IPS-NIHi11 (cell line): ENCODE measurements at regions not wholly inside any gene's neighbourhood (a gene's known extent, or its start where the extent isn't known, plus 50 kb on each side); places are given as distances from the start of the nearest gene placed in this dataset.
"Not testable (repeated sequence)": the region's sequence is repeated elsewhere in the genome, so short reads cannot be mapped to it uniquely, and the experiment has no call there.

Experiments
- DNase-seq: peaks from one replicate; pipeline ENCODE4 v3.0.0; 2012; ENCODE audit warnings: mixed read lengths, low spot score

DNA sequence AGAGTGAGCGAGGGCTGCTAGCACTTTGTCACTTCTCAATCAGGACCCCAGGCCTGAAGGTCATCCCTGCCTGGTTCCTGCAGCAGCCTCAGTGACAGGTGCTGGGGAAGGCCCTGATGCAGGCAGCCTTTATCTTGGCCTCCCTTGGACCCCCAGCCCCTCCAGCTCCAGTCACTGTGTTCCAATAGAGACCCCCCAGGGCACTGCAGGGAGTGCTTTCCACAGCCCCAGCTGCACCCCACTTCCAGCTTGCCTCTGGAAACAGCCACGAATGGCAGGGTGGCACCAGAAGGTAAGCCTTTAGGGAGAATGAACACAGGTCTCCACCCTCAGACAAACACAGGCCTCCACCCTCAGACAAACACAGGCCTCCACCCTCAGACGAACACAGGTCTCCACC lies 241.6 kb upstream of the SGCG start:
- DNase-seq = no peak

DNA sequence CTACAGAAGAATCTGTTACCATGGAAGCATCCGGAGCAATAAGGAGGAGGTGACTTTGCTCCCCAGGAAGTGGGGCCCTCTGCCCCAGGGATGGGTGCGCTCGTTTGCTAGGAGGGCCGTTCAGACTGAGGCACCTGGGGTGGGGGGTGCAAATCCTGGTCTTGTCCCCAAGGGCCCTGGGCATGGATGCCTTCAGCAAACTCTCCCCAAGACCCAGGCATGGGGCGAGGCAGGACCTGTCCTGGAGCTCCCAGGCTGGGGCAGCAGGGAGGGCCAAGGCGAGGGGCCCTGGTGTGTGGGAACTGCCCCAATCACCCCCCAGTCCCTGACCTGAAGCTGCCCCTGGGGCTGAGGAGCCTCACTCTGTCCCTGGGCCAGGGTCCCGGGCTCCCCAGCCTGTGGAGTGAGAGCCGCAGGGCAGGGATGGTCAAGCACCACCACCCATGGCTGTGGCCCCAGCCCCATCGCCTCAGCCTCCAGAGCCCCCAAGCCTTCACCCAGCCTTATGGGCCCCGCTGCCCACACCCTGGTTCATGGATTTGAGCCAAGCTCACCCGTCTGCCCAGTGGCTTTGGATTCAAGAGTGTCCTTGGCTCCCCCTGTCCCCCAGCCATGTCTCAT lies 240.6 kb upstream of the SGCG start:
- no peak for DNase-seq

DNA sequence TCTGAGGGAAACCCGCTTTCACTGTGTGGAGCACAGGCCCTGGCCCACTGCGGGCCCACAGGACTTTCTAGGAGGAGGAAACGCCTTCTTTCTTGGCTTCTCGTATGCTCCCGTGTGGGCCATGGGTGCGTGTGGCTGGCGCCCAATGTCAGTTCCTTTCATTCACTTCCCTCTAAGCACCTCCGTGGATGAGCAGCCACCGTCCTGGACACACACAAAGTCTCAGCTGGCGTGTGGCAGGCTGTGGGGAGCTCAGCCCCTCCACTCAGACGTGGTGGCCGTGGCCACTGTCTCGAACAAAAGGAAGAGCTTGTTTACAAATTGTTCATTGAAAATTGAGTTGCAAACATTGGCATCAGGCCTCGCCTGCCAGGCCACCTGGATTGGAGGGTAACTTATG lies 240.0 kb upstream of the SGCG start:
- DNase-seq = no peak

DNA sequence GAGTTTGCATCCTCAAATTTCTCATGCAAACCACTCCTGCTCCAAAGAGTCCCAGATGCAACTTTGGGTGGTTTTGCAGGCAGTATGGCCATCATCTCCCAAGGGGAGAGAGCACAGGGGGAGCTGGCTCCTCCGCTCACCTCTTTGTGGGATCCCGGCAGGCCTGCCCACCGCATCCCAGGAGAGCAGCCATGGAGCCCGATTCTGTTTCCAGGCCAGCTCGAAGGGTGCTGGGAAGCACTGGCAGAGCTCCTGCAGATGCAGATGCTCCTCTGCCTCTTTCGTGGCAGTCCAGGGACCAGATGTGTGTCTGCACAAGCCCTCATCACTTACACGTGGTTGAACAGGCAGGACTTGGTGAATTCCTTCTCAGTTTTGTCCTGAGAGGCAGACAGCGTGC lies 239.3 kb upstream of the SGCG start:
- DNase-seq = not testable (repeated sequence)

DNA sequence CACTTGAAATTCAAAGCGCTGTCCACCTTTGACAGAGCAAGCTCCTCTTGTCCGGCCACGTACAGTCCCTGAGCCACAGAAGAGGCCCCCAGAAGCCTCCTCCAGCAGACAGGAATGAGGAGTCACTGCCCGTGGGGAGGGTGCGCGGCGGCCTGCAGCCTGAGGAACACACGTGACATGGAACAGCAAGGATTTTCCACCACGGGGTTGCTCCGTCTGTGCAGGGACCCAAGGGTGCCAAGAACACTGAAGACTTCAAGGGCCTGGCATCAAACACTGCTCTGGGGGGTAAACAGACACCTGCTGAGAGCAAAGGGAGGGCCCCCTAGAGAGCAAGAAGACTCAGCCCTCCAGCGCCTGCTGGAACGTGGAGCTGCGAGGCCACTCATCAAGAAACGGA lies 237.9 kb upstream of the SGCG start:
- DNase-seq = not testable (repeated sequence)

DNA sequence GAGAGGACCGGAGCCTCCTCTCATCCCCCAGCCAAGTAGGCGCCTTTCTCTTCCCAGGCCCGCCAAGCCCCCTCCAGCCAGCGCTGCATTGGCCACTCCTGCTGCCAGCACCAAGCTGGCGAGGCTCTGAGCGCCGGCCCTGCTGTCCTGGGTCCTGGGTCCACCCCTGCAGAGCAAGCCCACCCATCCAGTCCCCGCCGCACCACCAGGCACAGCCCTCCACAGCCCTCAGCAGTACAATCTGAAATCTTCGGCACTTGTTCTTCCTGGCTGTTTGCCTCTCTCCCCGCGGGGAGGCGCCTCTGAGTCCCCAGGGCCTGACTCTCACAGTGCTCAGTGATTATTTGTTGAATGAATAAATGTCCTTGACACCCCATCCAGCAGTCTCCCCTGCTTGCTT lies 236.4 kb upstream of the SGCG start:
- DNase-seq = no peak

DNA sequence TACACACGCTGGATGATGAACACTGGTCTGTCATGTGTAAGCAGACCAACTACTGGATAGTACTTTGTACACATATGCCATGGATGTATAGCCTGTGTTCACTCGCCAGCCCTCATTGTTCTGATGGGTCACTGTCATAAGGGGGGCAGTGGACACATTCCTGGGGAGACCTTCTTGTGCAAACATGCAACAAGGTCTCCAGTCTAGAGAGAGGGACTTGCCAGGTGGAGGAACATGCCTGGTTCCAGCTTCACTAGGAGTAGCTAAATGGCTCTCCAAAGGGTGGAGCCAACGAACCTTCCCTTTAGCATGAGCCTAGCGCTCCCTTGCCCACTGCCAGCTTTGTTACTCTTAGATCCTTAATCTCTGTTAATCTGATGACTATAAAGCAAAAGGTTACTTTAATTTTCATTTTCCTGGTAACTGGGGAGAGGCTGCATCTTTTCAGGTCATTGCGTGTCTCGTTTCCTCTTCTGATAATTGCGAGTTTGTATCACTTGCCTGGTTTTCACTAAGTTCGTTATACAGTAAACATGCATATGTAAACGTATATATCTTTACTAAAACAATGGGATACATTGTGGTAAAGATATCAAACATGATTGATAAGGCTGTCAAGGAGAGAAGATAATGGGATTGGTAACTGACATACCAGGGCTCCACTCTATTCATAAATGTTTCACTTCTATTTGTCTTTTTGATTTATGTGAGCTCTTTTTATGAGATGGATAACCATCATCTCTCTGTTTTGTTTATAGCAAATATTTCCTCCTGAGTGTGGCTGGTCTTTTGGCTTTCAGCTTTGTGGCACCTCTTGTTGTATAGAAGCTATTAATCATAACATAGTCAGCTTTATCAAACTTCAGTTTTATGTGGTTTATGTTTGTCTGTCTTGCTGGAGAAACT lies 235.2 kb upstream of the SGCG start:
- no peak for DNase-seq

DNA sequence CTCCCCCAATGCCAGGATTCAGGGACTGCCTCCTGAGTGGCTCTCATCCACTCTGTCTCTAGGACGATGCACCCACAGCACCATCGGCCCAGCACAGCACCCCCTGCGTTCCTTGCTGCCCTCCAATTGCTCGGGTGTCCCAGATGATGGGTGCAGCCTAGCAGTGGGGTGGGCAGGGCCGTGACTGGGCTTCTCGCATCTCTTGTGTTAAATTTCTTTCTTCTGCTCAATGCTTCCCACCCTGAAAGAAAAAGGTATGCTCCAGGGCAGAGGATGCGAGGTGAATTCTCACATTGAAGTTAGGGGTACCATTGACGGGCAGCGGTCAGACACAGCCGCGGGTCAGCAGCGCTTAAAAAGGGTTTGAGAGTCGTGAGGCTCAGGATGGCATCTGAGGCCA lies 232.4 kb upstream of the SGCG start:
- DNase-seq = no peak

DNA sequence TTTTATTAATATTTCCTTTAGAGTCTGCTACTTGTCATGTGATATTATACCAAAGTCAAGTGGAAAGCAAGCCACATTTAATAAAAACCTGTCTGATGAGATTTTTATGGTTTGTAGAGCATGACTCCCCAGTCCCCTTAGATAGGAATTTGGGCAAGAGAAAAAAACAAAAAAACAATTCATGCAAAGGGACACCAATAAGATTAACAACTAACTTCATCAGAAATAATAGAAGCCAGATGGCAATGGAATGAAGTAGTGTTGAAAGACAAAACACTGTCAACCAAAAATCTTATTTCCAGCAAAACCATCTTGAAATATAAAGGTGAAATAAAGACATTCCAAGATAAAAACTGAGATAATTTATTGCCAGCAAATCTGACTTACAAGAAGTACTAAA lies 228.8 kb upstream of the SGCG start:
- not testable (repeated sequence) for DNase-seq

DNA sequence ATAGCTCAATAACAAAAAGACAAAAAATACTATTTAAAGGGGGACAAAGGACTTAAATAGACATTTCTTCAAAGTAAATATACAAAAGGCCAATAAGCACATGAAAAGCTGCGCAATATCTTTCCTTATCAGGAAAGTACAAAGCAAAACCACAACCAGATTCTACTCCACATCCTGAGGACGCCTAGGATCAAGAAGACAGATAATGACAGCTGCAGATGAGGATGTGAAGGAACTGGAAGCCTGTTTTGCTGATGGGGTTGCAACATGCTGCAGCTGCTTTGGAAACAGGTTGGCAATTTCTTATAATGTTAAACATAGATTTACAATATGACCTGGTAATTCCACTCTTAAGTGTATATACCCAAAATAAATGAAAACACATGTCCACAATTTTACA lies 225.6 kb upstream of the SGCG start:
- not testable (repeated sequence) for DNase-seq

DNA sequence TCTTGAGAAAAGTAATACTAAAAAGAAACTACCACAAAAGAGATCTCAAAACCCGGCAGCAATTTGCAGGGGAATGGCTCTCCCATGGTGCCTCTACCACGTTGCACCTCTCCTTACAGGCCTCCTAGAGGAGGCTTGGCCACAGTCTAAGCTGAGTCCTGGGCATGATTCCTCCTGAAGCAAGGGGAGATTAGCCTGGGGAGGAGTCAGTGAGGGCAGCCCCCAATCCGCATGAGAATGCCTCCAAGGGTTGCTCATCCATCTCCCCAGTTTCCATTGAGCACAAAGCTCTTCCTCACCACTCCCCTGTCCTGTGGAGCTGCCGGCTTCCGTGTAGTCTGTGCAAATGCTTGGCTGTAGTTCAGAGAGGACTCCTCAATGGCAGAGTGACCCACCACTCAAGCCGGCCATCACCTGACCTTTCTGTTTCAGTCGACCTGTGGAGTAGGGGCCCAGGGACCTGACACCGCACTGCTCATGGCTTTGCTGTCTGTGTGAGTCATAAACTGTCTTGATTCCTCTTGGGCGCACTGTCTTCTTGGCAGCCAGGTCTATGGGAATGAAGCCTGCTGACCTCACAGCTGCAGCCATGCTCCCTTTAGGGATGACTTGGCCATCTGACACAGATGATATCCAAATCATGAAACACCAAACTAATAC lies 224.2 kb upstream of the SGCG start:
- not testable (repeated sequence) for DNase-seq

DNA sequence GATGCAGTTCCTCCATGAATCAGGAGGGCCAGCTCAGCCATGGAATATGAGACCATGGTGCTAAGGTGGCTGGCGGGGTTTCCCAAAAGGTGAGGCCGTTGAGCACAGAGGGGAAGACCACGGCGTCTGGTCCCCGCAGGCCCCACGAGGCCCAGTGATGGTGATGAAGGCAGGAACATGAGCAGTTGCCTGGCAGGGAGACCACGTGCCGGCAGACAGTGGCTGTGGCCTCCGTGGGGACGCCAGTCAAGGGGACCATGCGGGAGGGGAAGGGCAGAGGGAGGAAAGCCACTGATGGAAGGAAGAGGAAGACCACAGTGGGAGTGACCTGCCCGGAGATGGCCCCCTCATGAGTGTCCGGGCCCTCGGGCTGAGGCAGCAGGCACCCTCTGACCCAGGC lies 220.9 kb upstream of the SGCG start:
- not testable (repeated sequence) for DNase-seq

DNA sequence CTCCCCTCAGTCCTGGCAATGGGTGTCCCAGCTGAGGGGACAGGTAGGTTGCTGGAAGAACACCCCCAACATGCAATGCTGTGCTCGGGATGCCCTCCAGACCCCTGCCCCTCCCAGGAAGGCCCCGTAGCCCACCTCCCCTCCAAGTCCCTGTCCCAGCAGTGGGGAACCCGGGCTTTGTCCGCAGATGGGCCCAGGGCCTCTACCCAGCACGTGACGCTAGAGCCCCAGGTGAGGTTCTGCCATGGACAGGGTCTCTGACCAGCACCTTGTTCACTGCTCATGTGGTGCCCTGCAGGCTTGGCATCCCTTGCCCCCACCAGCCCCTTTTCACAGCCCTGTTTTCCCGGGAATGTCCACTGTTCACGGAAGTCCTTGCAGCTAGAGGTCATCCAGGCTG lies 220.0 kb upstream of the SGCG start:
- peak; percentile 1 for DNase-seq

DNA sequence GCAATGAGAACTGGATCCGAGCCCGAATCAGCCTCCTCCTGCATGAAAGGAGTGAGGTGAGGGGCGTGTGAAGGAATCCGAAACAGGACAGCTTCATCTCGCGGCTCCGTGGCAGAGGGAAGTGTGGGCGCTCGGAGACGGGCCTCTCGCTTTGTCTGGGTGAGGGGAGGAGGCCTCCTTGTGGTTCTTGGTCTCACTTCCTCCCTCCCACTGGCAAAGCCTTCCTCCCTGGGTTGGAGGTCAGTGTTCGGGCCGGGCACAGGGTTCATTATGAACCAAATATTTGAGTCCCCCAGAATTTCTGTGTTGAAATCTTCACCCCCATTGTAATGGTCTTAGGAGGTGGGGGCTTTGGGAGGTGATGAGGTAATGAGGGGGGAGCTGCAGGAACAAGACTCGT lies 219.4 kb upstream of the SGCG start:
- not testable (repeated sequence) for DNase-seq

DNA sequence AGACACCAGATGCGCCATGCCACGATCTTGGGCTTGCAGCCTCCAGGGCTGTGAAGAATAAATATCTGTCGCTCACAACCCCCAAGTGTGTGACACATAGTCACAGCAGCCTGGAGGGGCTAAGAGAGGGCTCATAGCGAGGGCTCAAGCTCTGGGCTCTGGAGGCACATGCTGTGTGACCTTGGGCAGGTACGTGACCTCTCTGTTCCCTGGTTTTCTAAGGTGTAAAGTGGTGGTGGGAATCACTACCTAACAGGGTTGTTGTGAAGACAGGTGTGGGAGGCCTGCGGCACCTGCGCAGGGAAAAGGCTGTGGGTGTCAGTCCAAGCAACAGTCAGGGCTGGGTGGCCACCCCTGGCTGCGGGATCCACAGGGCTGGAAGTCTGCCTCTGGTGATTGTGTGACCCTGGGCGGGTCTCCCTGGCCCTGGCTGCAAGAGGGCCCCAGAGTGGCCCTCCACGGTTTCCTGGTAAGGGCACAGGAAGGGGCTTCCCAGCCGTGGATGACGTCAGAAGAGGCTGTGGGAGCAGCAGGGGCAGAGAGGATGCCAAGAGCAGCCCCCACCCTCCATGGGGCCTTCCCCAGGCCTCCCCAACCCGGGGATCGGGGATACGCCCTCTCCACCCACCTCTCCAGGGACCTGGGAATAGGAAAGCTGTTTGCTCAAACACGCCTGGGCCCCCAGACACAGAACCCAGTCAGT lies 218.8 kb upstream of the SGCG start:
- DNase-seq = peak; percentile 0

DNA sequence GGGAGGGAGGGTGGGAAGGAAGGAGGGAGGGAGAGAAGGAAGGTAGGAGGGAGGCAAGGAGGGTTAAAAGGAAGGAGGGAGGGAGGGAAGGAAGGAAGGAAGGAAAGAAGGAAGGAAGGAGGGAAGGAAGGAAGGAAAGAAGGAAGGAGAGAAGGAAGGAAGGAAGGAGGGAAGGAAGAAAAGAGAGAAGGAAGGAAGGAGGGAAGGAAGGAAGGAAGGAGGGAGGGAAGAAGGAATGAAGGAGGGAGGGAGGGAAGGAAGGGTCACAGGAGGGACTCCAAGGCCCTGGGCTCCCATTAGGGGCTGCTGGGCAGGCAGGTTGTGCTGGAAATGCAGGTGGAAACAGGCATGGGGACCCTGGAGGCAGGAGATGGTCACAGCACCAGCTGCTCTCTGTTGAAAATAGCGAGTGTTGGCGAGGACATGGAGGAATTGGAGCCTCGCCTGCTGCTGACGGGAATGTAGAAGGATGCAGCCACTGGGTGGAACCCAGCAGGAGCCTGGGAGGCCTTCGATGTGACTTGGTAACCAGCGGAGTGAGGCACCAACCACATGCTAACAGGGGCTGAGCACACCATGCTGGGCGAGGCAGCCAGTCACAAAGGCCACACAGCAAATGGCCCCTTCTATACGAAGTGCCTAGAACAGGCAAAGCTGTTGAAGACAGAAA lies 217.3 kb upstream of the SGCG start:
- not testable (repeated sequence) for DNase-seq

DNA sequence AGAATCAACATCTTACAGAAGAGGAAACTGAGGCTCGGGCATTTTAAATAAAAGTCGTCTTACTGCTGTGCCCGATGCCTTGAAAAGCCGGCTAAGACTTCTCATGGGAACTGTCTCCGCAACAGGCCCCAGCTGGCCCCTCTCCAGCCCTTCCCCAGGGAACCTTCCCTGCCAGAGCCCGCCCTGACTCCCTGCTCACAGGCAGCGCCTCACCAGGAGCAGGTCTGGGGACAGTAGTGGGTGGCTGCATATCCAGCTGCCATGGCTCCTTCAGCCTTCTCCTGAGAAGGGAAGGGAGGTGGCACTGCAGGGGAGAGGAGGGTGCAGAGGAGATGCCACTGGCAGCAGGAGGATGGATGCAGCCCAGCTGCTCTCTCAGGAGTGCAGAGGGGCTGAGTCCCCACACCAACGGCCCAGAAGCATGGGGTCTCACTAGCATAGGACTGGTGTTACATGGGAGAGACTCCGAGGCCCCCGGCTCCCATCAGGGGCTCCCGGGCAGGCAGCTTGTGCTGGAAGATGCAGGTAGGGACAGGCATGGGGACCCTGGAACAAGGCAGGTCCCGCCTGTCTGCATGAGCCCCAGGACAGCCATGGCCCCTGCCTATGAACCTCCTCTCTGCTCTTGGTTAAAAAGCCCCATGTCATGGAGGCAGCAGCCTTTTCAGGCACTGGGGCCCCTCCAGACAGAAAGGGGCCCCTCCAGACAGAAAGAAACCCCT lies 216.4 kb upstream of the SGCG start:
- peak; percentile 1 for DNase-seq

DNA sequence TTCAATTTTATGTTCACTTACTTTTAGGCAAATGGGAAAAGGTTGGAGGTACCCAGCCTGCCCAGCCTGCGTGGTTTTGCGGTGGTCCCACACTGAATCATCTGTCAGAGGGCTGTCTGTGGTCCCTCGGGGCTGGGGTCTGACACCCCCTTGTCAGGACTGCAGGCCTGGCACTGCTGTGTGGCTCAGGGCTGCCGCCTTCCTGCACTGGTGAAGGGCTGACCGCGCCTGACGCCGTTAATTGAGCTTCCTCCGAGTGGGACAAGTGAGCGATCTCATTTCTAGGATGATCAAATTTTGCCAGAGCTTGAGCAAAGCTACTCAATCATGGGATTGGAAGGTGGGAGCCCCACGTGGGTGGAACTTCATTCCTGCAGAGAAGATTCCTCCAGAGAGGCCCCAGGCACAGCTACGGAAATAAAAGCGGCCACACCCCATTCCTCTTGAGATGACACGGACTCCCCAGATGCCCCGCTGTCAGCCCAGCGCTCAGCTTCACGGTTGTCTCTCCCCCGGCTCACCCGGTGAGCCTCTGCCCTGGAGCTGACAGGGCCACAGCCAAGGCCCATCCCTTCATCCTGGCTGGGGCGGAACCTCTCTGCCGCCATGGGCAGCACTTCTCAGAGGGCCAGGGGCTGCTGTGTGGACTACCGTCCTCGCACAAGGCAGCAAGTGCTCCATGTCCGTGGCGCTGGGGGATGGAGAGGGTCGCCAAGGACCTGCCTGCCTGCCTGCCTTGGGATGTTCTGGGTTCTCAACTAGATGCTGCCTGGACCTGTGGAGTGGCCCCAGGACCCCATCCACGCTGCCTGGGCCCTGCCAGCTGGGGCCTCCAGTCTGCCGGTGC lies 215.5 kb upstream of the SGCG start:
- peak; percentile 23 for DNase-seq

DNA sequence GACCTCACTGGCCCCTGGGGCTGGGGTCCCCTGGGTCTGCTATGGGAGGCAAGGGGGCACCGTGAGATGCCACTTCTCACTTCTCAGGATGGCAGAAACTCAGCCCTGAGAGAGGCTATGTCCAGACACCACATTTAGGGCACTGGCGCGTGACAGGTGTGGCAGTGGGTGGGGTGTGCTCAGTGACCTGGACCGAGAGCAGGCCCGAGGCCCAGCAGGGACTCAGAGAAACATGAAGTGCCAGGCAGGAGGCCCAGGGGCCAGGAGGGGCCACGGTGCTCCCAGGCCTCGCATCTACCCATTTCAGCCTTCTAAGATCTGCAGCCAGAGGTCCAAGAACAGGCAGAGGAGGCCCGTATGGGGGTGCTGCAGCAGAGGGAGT lies 214.9 kb upstream of the SGCG start:
- peak; percentile 15 for DNase-seq

DNA sequence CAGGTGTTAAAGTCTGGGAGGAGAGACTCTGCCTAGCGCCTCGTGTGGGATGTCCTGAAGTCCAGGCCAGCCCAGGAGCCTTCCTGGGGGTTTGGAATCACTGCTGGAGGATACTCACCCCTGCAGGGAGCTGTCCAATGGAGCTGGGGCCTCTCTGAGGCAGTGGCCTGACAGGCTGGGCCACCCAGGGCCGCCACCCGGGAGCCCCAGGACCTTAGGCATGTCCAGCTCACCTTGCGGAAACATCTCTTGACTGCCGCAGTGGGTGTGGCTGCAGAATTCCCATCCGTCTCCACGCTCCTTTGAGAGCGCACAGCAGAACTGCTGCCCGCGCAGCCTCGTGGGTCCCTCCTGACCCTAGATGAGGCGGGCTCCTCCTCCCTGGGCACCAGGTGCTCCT lies 214.0 kb upstream of the SGCG start:
- DNase-seq = peak; percentile 1
